ENCODE measurements at regions not wholly inside any gene's neighbourhood (a gene's known extent, or its start where the extent isn't known, plus 50 kb on each side); places are given as distances from the start of the nearest gene placed in this dataset.

DNA sequence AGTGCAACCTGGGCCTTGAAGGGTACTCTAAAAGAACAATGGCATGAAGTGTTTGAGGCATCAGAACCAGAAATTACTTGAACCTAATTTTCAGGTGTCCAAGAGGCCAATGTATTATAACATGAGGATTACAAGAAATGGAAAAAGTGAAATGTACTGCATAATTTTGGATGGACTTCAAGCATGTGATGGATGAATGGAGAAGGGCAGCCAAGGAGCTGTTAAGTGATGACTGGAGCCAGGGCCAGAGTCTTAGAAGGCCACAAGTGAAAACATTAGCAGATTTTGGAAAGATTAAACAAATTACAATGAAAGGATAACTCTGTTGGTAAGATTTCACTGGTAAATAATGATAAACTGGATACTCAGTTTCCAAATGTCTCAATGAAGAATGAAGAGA is 738.2 kb downstream of the CD109 start:
- H3K27ac ChIP-seq (ENCODE audit: low read depth in 1 of 2, low read length in 2 of 2), result no peak overlapping the region

DNA sequence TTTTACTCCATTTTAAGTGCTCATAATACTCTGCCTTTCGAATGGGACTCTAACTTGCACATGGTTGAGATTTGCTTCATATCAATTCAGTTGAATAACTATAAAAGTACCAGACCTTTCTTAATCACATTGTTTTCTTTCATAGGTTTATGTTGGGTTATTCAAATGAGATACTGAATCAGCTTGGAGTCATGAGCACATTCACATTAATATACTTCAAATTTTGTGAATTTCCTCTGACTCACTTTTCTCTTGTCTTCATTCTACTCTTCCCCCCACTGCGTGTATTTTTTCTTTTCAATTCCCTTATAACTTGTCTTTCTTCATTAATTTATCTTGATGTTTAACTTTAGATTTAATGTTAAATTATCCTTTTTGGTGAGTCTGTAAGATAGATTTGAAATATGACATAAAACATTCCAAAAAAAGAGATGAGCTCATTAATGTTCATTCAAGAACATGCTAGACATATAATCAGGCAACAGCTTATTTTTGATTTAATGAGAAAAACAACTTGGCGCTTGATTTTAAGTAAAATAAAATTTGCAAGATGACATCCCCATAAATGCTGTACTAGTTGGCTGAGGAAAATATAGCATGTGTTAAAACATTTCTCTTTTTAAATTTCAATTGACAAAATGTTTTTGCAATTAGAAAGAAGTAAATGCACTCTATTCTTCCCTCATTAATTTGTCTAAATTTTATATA is 736.0 kb downstream of the CD109 start:
- no peaks in the 10 kb centered on the region for H3K27me3 ChIP-seq (ENCODE audit: control insufficient read depth in 1 of 2, insufficient read depth in 2 of 2, low read length in 1 of 2)
- WGBS, 2 donors, result 96% methylated on average over 3 of the region's 3 CpGs
- ATAC-seq (ENCODE audit: low FRiP score) (no peak), DNase-seq (no peak)
- H3K4me3 ChIP-seq (ENCODE audit: low read length in 2 of 2), result no peak overlapping the region
- H3K9me3 ChIP-seq (ENCODE audit: control insufficient read depth, low read length), result no peaks in the 10 kb centered on the region
- peaks cover 0 to 4% of the 10 kb centered on the region in 2 donors for H3K4me1 ChIP-seq (ENCODE audit: control insufficient read depth in 1 of 2, insufficient read depth in 2 of 2, low read length in 2 of 2)
- no peak overlapping the region for H3K27ac ChIP-seq (ENCODE audit: low read depth in 1 of 2, low read length in 2 of 2)
- intact Hi-C loops (cut with DNase I), result no loop called here
- H3K36me3 ChIP-seq (ENCODE audit: control insufficient read depth in 1 of 2, insufficient read depth in 2 of 2, low read length in 1 of 2), result no peaks in the 10 kb centered on the region

More for the DNA sequence above, 738.2 kb downstream of the CD109 start:
- ATAC-seq (ENCODE audit: low FRiP score) (peak; percentile 38), DNase-seq (no peak)
- intact Hi-C loops (cut with DNase I), result no loop called here
- Histone ChIP-seq H3K36me3 (ENCODE audit: control insufficient read depth in 1 of 2, insufficient read depth in 2 of 2, low read length in 1 of 2) (no peaks in the 10 kb centered on the region), H3K4me1 (ENCODE audit: control insufficient read depth in 1 of 2, insufficient read depth in 2 of 2, low read length in 2 of 2) (peaks cover 0 to 4% of the 10 kb centered on the region in 2 donors), H3K27me3 (ENCODE audit: control insufficient read depth in 1 of 2, insufficient read depth in 2 of 2, low read length in 1 of 2) (no peaks in the 10 kb centered on the region), H3K4me3 (ENCODE audit: low read length in 2 of 2) (no peak overlapping the region), H3K9me3 (ENCODE audit: control insufficient read depth, low read length) (no peaks in the 10 kb centered on the region)

GRCh38 chr6:74420221-74420620 is 724.2 kb downstream of the CD109 start:
- ATAC-seq (ENCODE audit: low FRiP score) (no peak), DNase-seq (no peak)
- H3K36me3 ChIP-seq (ENCODE audit: control insufficient read depth in 1 of 2, insufficient read depth in 2 of 2, low read length in 1 of 2), result no peaks in the 10 kb centered on the region
- peaks cover 1% of the 10 kb centered on the region for H3K9me3 ChIP-seq (ENCODE audit: control insufficient read depth, low read length)
- H3K27me3 ChIP-seq (ENCODE audit: control insufficient read depth in 1 of 2, insufficient read depth in 2 of 2, low read length in 1 of 2), result no peaks in the 10 kb centered on the region
- no peak overlapping the region for H3K27ac ChIP-seq (ENCODE audit: low read depth in 1 of 2, low read length in 2 of 2)
- no peaks in the 10 kb centered on the region for H3K4me1 ChIP-seq (ENCODE audit: control insufficient read depth in 1 of 2, insufficient read depth in 2 of 2, low read length in 2 of 2)
- intact Hi-C loops (cut with DNase I), result no loop called here
- 94 to 100% methylated on average over 1 of the region's 1 CpG for WGBS, 2 donors
- H3K4me3 ChIP-seq (ENCODE audit: low read length in 2 of 2), result no peak overlapping the region

DNA sequence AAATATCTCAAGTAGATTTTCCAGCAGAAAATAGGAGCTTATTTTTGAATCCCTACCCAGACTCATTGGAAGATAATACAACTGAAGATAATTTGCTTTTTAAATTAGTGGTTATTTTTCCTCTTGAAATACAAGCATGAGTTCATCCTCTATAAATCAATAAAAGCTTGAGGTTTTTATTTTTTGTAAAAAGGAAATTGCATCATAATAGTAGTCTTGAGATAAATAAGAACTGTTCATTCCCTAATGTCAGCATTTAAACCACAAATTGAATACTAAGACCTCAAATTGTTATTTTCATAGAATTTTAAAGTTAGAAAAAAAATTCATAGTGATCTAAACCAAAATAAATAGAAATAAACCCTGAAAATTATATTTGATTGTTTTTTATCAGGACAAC is 719.1 kb downstream of the CD109 start:
- Histone ChIP-seq H3K9me3 (ENCODE audit: control insufficient read depth, low read length) (no peaks in the 10 kb centered on the region), H3K27ac (ENCODE audit: low read depth in 1 of 2, low read length in 2 of 2) (no peak overlapping the region), H3K27me3 (ENCODE audit: control insufficient read depth in 1 of 2, insufficient read depth in 2 of 2, low read length in 1 of 2) (no peaks in the 10 kb centered on the region), H3K4me1 (ENCODE audit: control insufficient read depth in 1 of 2, insufficient read depth in 2 of 2, low read length in 2 of 2) (no peaks in the 10 kb centered on the region), H3K36me3 (ENCODE audit: control insufficient read depth in 1 of 2, insufficient read depth in 2 of 2, low read length in 1 of 2) (no peaks in the 10 kb centered on the region), H3K4me3 (ENCODE audit: low read length in 2 of 2) (no peak overlapping the region)
- intact Hi-C loops (cut with DNase I), result no loop called here
- ATAC-seq (ENCODE audit: low FRiP score), result no peak
- DNase-seq, result no peak

GRCh38 chr6:74410630-74411029 is 714.6 kb downstream of the CD109 start:
- H3K4me3 ChIP-seq (ENCODE audit: low read length in 2 of 2), result no peak overlapping the region
- ATAC-seq (ENCODE audit: low FRiP score) (no peak), DNase-seq (no peak)
- no peaks in the 10 kb centered on the region for H3K36me3 ChIP-seq (ENCODE audit: control insufficient read depth in 1 of 2, insufficient read depth in 2 of 2, low read length in 1 of 2)
- H3K9me3 ChIP-seq (ENCODE audit: control insufficient read depth, low read length), result no peaks in the 10 kb centered on the region
- H3K27me3 ChIP-seq (ENCODE audit: control insufficient read depth in 1 of 2, insufficient read depth in 2 of 2, low read length in 1 of 2), result no peaks in the 10 kb centered on the region
- intact Hi-C loops (cut with DNase I), result loop anchor here in 1 of 2 donors (5.0 kb wide), 1 partner anchor 802 kb away; no protein-coding TSS in a partner anchor
- H3K27ac ChIP-seq (ENCODE audit: low read depth in 1 of 2, low read length in 2 of 2), result no peak overlapping the region
- 93 to 96% methylated on average over 1 of the region's 1 CpG for WGBS, 2 donors
- no peaks in the 10 kb centered on the region for H3K4me1 ChIP-seq (ENCODE audit: control insufficient read depth in 1 of 2, insufficient read depth in 2 of 2, low read length in 2 of 2)

DNA sequence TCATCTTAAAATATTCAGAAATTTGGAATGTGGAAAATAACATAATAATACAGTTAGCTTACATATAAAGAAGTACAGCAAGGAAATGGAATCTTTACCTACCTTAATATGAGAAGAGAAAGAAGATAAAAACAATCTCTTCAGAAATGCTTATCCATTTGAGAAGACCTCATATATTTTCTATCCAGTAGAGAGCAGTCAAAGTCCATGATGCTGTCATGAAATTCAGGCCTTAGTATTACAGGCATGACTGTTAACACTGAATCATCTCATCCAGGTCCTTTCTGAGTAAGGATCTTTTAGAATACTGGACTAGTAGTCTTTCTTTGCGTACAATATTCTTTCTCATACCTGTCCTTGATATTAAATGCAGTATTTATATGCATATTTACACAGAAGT is 713.4 kb downstream of the CD109 start:
- ATAC-seq (ENCODE audit: low FRiP score) (peak; percentile 87), DNase-seq (no peak)
- Histone ChIP-seq H3K27ac (ENCODE audit: low read depth in 1 of 2, low read length in 2 of 2) (no peak overlapping the region), H3K4me3 (ENCODE audit: low read length in 2 of 2) (no peak overlapping the region), H3K9me3 (ENCODE audit: control insufficient read depth, low read length) (no peaks in the 10 kb centered on the region), H3K36me3 (ENCODE audit: control insufficient read depth in 1 of 2, insufficient read depth in 2 of 2, low read length in 1 of 2) (no peaks in the 10 kb centered on the region), H3K27me3 (ENCODE audit: control insufficient read depth in 1 of 2, insufficient read depth in 2 of 2, low read length in 1 of 2) (no peaks in the 10 kb centered on the region), H3K4me1 (ENCODE audit: control insufficient read depth in 1 of 2, insufficient read depth in 2 of 2, low read length in 2 of 2) (no peaks in the 10 kb centered on the region)
- intact Hi-C loops (cut with DNase I), result loop anchor here in 1 of 2 donors (2.0 kb wide), 1 partner anchor 799 kb away; no protein-coding TSS in a partner anchor
- WGBS, 2 donors, result 0% methylated on average over 1 of the region's 1 CpG

DNA sequence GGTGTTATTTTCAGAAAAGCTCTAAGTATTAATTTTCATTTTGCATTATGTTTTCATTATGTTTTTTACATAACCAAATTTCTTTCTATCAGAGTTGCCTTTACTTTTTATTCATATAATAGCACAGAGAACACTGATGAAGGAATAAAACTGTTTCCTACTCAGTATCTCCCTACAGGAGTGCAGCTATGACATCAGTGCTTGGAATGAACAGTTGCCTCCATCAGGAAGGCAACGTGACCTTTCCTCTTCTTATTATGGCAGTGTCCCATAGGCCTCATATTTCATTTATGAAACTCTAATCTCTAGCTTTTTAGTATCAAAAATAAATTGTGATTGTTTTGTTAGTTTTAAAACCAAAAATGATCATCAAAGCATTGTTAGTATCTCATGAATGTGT is 712.8 kb downstream of the CD109 start:
- intact Hi-C loops (cut with DNase I), result loop anchor here in 1 of 2 donors (2.0 kb wide), 1 partner anchor 800 kb away; no protein-coding TSS in a partner anchor
- WGBS, 2 donors, result 49 to 50% methylated on average over 1 of the region's 1 CpG
- Histone ChIP-seq H3K9me3 (ENCODE audit: control insufficient read depth, low read length) (no peaks in the 10 kb centered on the region), H3K4me1 (ENCODE audit: control insufficient read depth in 1 of 2, insufficient read depth in 2 of 2, low read length in 2 of 2) (no peaks in the 10 kb centered on the region), H3K36me3 (ENCODE audit: control insufficient read depth in 1 of 2, insufficient read depth in 2 of 2, low read length in 1 of 2) (no peaks in the 10 kb centered on the region), H3K27ac (ENCODE audit: low read depth in 1 of 2, low read length in 2 of 2) (no peak overlapping the region), H3K4me3 (ENCODE audit: low read length in 2 of 2) (no peak overlapping the region), H3K27me3 (ENCODE audit: control insufficient read depth in 1 of 2, insufficient read depth in 2 of 2, low read length in 1 of 2) (no peaks in the 10 kb centered on the region)
- ATAC-seq (ENCODE audit: low FRiP score) (no peak), DNase-seq (no peak)

DNA sequence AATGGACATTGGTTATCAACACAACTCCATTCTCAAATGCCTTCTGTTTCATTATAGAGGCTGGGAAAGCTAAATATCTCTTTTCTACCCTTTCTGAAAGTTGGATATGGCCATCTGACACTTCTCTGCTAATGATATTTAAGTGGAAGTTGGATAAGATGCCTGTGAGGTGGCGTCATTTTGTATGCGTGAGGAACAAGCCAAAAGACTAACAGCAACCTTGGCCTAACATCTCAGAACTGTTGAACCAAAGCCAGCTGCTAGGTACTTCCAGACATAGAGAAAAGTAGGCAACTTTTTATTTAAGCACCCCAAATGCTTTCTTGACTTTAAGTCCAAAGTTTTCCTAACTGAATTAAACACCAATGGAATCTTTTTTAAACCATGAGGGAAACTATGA is 708.4 kb downstream of the CD109 start:
- no peak for DNase-seq
- no peak overlapping the region for H3K27ac ChIP-seq (ENCODE audit: low read depth in 1 of 2, low read length in 2 of 2)
- H3K27me3 ChIP-seq (ENCODE audit: control insufficient read depth in 1 of 2, insufficient read depth in 2 of 2, low read length in 1 of 2), result no peaks in the 10 kb centered on the region
- ATAC-seq (ENCODE audit: low FRiP score), result no peak
- intact Hi-C loops (cut with DNase I), result no loop called here
- WGBS, 2 donors, result 11 to 14% methylated on average over 2 of the region's 2 CpGs
- no peaks in the 10 kb centered on the region for H3K36me3 ChIP-seq (ENCODE audit: control insufficient read depth in 1 of 2, insufficient read depth in 2 of 2, low read length in 1 of 2)
- no peak overlapping the region for H3K4me3 ChIP-seq (ENCODE audit: low read length in 2 of 2)
- H3K4me1 ChIP-seq (ENCODE audit: control insufficient read depth in 1 of 2, insufficient read depth in 2 of 2, low read length in 2 of 2), result no peaks in the 10 kb centered on the region
- no peaks in the 10 kb centered on the region for H3K9me3 ChIP-seq (ENCODE audit: control insufficient read depth, low read length)

GRCh38 chr6:74402781-74403180 is 706.8 kb downstream of the CD109 start:
- no peaks in the 10 kb centered on the region for H3K27me3 ChIP-seq (ENCODE audit: control insufficient read depth in 1 of 2, insufficient read depth in 2 of 2, low read length in 1 of 2)
- intact Hi-C loops (cut with DNase I), result no loop called here
- DNase-seq (no peak), ATAC-seq (ENCODE audit: low FRiP score) (no peak)
- no peaks in the 10 kb centered on the region for H3K36me3 ChIP-seq (ENCODE audit: control insufficient read depth in 1 of 2, insufficient read depth in 2 of 2, low read length in 1 of 2)
- H3K4me1 ChIP-seq (ENCODE audit: control insufficient read depth in 1 of 2, insufficient read depth in 2 of 2, low read length in 2 of 2), result no peaks in the 10 kb centered on the region
- no peak overlapping the region for H3K27ac ChIP-seq (ENCODE audit: low read depth in 1 of 2, low read length in 2 of 2)
- H3K9me3 ChIP-seq (ENCODE audit: control insufficient read depth, low read length), result no peaks in the 10 kb centered on the region
- H3K4me3 ChIP-seq (ENCODE audit: low read length in 2 of 2), result no peak overlapping the region

All from aorta (tissue), 5 donors.